GM10266 (cell line): ENCODE measurements at regions not wholly inside any gene's neighbourhood (a gene's known extent, or its start where the extent isn't known, plus 50 kb on each side); places are given as distances from the start of the nearest gene placed in this dataset.

Experiments used
- DNase-seq: peaks from one replicate; pipeline ENCODE4 v3.0.0; 2012; ENCODE audit errors: extremely low spot score
- CTCF ChIP-seq: IDR thresholded peaks from 2 replicates; pipeline ENCODE4 v1.5.1; 2012; ENCODE audit warnings: mild to moderate bottlenecking, low read depth; ENCODE audit not compliant: control insufficient read depth, insufficient read depth; ENCODE audit errors: missing control alignments

GRCh38 chr3:154943981-154944380 is 136.1 kb upstream of the MME start:
- DNase-seq = no peak
- no peak for TF ChIP-seq CTCF

GRCh38 chr3:154942827-154943226 is 137.3 kb upstream of the MME start:
- no peak for DNase-seq
- TF ChIP-seq CTCF = no peak

- no peak for DNase-seq
- TF ChIP-seq CTCF = no peak
Measured at GRCh38 chr3:154936196-154936595, 143.9 kb upstream of the MME start.

GRCh38 chr3:154933581-154933980 is 146.5 kb upstream of the MME start:
- TF ChIP-seq CTCF = no peak
- no peak for DNase-seq

- TF ChIP-seq CTCF = no peak
- DNase-seq = no peak
Measured at GRCh38 chr3:154932633-154933032, 147.5 kb upstream of the MME start.

GRCh38 chr3:154931484-154931883 is 148.6 kb upstream of the MME start:
- DNase-seq = no peak

GRCh38 chr3:154926721-154927120 is 153.4 kb upstream of the MME start:
- no peak for DNase-seq
- TF ChIP-seq CTCF = no peak

More at GRCh38 chr3:154931484-154931883, 148.6 kb upstream of the MME start:
- TF ChIP-seq CTCF = no peak
